ENCODE measurements at regions not wholly inside any gene's neighbourhood (a gene's known extent, or its start where the extent isn't known, plus 50 kb on each side); places are given as distances from the start of the nearest gene placed in this dataset.

DNA sequence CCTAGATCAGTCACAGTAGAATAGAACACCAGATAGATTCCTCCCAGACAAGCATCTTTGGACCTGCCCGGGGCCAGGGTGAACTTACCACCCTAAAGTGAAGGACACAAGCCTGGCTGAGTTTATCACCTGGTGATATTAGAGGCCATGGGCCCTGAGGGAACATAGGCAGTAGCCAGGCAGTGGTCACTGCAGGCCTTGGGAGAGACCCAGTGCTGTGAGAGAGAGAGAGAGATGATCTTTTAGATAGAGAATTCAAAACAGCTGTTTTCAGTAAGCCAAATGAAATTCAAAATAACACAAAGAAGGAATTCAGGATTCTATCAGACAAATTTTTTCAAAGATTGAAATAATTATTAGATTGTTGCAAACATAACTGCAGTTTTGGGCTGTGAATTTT lies 1679.9 kb downstream of the EFNB2 start:
- no peaks in the 10 kb centered on the region for H3K36me3 ChIP-seq (ENCODE audit: control insufficient read depth in 1 of 2, insufficient read depth in 2 of 2, low read length in 2 of 2)
- H4K20me1 ChIP-seq (ENCODE audit: insufficient read depth), result no peaks in the 10 kb centered on the region
- H3K9ac ChIP-seq (ENCODE audit: low read length), result no peak overlapping the region
- no peaks in the 10 kb centered on the region for H3K27me3 ChIP-seq (ENCODE audit: insufficient read depth, low read length)
- no peak for DNase-seq (ENCODE audit: low read depth, low spot score)
- no peak overlapping the region for H3K4me2 ChIP-seq (ENCODE audit: low read length)
- ChIA-PET RAD21 (ENCODE audit: low non-redundant PET in 1 of 2, low total read pairs in 2 of 2, uncharacterized antibody in 2 of 2, unreplicated experiment in 2 of 2) (no interaction called here), POLR2A (no interaction called here), CTCF (no interaction called here)
- H3K27ac ChIP-seq (ENCODE audit: low read depth, low read length), result no peak overlapping the region
- TF ChIP-seq TCF7L2 (IDR thresholded peaks at IDR 0.05; ENCODE audit: borderline replicate concordance, extremely low read depth, insufficient read depth, insufficient read length), result no peak
- no peak for TF ChIP-seq POLR2A (IDR thresholded peaks at IDR 0.05; ENCODE audit: borderline replicate concordance, extremely low read depth, insufficient read depth, insufficient read length)
- TF ChIP-seq, protein P1, sequence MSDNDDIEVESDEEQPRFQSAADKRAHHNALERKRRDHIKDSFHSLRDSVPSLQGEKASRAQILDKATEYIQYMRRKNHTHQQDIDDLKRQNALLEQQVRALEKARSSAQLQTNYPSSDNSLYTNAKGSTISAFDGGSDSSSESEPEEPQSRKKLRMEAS (IDR thresholded peaks at IDR 0.05), result no peak
- TF ChIP-seq, protein P2, sequence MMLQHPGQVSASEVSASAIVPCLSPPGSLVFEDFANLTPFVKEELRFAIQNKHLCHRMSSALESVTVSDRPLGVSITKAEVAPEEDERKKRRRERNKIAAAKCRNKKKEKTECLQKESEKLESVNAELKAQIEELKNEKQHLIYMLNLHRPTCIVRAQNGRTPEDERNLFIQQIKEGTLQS (IDR thresholded peaks at IDR 0.05), result no peak
- no peak for TF ChIP-seq CEBPB (IDR thresholded peaks at IDR 0.05; ENCODE audit: low read depth)
- TF ChIP-seq JUND (IDR thresholded peaks at IDR 0.05), result no peak
- intact Hi-C loops (cut with micrococcal nuclease), result no loop called here
- no peaks in the 10 kb centered on the region for H3K79me2 ChIP-seq (ENCODE audit: insufficient read depth, low read length)
- no TSS peak for BruUV-seq (replicated peaks)
- H3K4me1 ChIP-seq (ENCODE audit: control insufficient read depth in 1 of 2, insufficient read depth in 2 of 2, low read length in 2 of 2), result no peaks in the 10 kb centered on the region
- H3K4me3 ChIP-seq (replicated peaks in 1 of 2; ENCODE audit: low read depth in 1 of 2, low read length in 2 of 2), result no peak overlapping the region
- no peaks in the 10 kb centered on the region for H3K9me3 ChIP-seq (ENCODE audit: control insufficient read depth in 1 of 2, insufficient read depth in 1 of 2, low read depth in 1 of 2, low read length in 2 of 2)
- H3K9me2 ChIP-seq (ENCODE audit: insufficient read depth), result no peaks in the 10 kb centered on the region
- ATAC-seq, result no peak
- no peak overlapping the region for H2AFZ ChIP-seq (ENCODE audit: low read depth, low read length, poor library complexity, severe bottlenecking)

DNA sequence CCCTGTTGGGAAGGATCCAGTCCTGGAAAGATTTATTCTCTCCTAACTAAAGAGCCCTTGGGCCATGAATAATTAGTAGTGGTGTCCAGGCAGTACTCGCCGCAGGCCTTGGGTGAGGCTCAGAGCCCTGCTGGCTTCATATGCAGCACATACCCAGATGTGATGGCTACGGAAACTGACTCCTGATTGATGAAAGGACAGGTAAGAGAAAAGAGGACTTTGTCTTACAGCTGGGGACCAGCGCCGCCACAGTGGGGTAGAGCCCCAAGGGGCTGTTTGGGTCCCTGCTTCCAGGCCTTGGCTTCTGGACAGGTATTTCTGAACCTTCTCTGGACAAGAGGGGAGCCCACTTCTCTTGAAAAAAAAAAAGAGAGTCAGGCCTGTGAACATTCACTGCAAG lies 1680.8 kb downstream of the EFNB2 start:
- H3K27ac ChIP-seq (ENCODE audit: low read depth, low read length), result no peak overlapping the region
- ATAC-seq (no peak), DNase-seq (ENCODE audit: low read depth, low spot score) (no peak)
- H3K9ac ChIP-seq (ENCODE audit: low read length), result no peak overlapping the region
- H3K36me3 ChIP-seq (ENCODE audit: control insufficient read depth in 1 of 2, insufficient read depth in 2 of 2, low read length in 2 of 2), result no peaks in the 10 kb centered on the region
- no peaks in the 10 kb centered on the region for H3K4me1 ChIP-seq (ENCODE audit: control insufficient read depth in 1 of 2, insufficient read depth in 2 of 2, low read length in 2 of 2)
- intact Hi-C loops (cut with micrococcal nuclease), result no loop called here
- no peaks in the 10 kb centered on the region for H3K27me3 ChIP-seq (ENCODE audit: insufficient read depth, low read length)
- H2AFZ ChIP-seq (ENCODE audit: low read depth, low read length, poor library complexity, severe bottlenecking), result no peak overlapping the region
- no peaks in the 10 kb centered on the region for H3K9me3 ChIP-seq (ENCODE audit: control insufficient read depth in 1 of 2, insufficient read depth in 1 of 2, low read depth in 1 of 2, low read length in 2 of 2)
- H4K20me1 ChIP-seq (ENCODE audit: insufficient read depth), result no peaks in the 10 kb centered on the region
- BruUV-seq (replicated peaks), result no TSS peak
- H3K4me3 ChIP-seq (replicated peaks in 1 of 2; ENCODE audit: low read depth in 1 of 2, low read length in 2 of 2), result no peak overlapping the region
- H3K79me2 ChIP-seq (ENCODE audit: insufficient read depth, low read length), result no peaks in the 10 kb centered on the region
- no peak overlapping the region for H3K4me2 ChIP-seq (ENCODE audit: low read length)
- ChIA-PET CTCF (no interaction called here), RAD21 (ENCODE audit: low non-redundant PET in 1 of 2, low total read pairs in 2 of 2, uncharacterized antibody in 2 of 2, unreplicated experiment in 2 of 2) (no interaction called here), POLR2A (no interaction called here)
- no peaks in the 10 kb centered on the region for H3K9me2 ChIP-seq (ENCODE audit: insufficient read depth)
- TF ChIP-seq POLR2AphosphoS5 (IDR thresholded peaks at IDR 0.05; ENCODE audit: low read depth, low read length) (no peak), CEBPB (IDR thresholded peaks at IDR 0.05; ENCODE audit: low read depth) (no peak), POLR2A (IDR thresholded peaks at IDR 0.05; ENCODE audit: borderline replicate concordance, extremely low read depth, insufficient read depth, insufficient read length) (no peak), ZFX (IDR thresholded peaks at IDR 0.05) (no peak), FOSL1 (IDR thresholded peaks at IDR 0.05; ENCODE audit: low read depth) (no peak), SIN3A (IDR thresholded peaks at IDR 0.05; ENCODE audit: low read depth) (no peak), EZH2 (IDR thresholded peaks at IDR 0.05) (no peak)
- TF ChIP-seq, protein P3, sequence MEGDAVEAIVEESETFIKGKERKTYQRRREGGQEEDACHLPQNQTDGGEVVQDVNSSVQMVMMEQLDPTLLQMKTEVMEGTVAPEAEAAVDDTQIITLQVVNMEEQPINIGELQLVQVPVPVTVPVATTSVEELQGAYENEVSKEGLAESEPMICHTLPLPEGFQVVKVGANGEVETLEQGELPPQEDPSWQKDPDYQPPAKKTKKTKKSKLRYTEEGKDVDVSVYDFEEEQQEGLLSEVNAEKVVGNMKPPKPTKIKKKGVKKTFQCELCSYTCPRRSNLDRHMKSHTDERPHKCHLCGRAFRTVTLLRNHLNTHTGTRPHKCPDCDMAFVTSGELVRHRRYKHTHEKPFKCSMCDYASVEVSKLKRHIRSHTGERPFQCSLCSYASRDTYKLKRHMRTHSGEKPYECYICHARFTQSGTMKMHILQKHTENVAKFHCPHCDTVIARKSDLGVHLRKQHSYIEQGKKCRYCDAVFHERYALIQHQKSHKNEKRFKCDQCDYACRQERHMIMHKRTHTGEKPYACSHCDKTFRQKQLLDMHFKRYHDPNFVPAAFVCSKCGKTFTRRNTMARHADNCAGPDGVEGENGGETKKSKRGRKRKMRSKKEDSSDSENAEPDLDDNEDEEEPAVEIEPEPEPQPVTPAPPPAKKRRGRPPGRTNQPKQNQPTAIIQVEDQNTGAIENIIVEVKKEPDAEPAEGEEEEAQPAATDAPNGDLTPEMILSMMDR (IDR thresholded peaks at IDR 0.05 in 2 of 3, conservative IDR thresholded peaks at IDR 0.05 in 1 of 3; ENCODE audit: borderline replicate concordance in 1 of 3, insufficient read depth in 1 of 3, low read depth in 2 of 3, low read length in 2 of 3), result no peak

Data from HCT116 (cell line).